Colonic mucosa (tissue), 4 donors: ENCODE measurements at regions not wholly inside any gene's neighbourhood (a gene's known extent, or its start where the extent isn't known, plus 50 kb on each side); places are given as distances from the start of the nearest gene placed in this dataset.

Experiments used
- DNase-seq: peaks from one replicate; pipeline ENCODE4 v3.0.0-alpha.2; 2020
- H3K27ac ChIP-seq: fragments of 200-600 bp; one replicate; pipeline ENCODE4 v1.8.0; 2021
- H3K27me3 ChIP-seq: fragments of 200-600 bp; one replicate; pipeline ENCODE4 v1.8.0; 2021
- H3K36me3 ChIP-seq: fragments of 200-600 bp; one replicate; pipeline ENCODE4 v1.8.0; 2021
- H3K4me1 ChIP-seq: fragments of 200-600 bp; one replicate; pipeline ENCODE4 v1.8.0; 2021; ENCODE audit warnings: mild to moderate bottlenecking
- H3K4me3 ChIP-seq: fragments of 200-600 bp; one replicate; pipeline ENCODE4 v1.8.0; 2021
- H3K9ac ChIP-seq, 2 donors: one replicate each; pipeline ENCODE4 v1.7.0; 2013; ENCODE audit warnings: control low read depth in 2 of 2, low read depth in 2 of 2, low read length in 2 of 2
- H3K9me3 ChIP-seq: fragments of 200-600 bp; one replicate; pipeline ENCODE4 v1.8.0; 2021
- intact Hi-C: fragments of 100-400 bp; cut with DNase I; formaldehyde crosslinking; loops from one replicate; pipeline ENCODE4 v1.14.1; 2022
- TF ChIP-seq, protein P1 (sequence below): fragments of 200-600 bp; IDR thresholded peaks from one replicate; pipeline ENCODE4 v1.8.0; 2022; ENCODE audit warnings: antibody characterized with exemption, mild to moderate bottlenecking
- donor health status: healthy.
- donor health status: DM: no; HTN: no; CAD: no.
- donor health status: DM: no; HTN: no; CAD: no.

DNA sequence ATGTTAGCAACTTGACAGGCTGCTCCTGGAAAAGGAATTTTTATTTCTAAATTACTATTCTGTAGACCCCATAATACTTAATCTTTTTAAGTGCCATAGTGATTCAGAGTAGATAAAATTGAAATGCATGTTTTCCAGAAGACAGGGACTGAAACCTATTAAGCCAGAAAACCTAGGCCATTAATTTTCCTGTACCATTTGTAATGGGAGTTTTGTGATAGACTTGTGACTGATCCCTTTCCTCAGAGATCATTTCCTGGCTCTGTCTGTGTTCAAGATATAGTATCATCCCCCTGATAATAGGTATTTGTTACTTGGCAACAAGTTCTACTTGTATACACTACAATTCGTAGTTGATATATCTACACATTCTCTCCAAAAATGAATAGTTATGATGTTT lies 1609.8 kb downstream of the AMY1C start:
- TF ChIP-seq, protein P1, sequence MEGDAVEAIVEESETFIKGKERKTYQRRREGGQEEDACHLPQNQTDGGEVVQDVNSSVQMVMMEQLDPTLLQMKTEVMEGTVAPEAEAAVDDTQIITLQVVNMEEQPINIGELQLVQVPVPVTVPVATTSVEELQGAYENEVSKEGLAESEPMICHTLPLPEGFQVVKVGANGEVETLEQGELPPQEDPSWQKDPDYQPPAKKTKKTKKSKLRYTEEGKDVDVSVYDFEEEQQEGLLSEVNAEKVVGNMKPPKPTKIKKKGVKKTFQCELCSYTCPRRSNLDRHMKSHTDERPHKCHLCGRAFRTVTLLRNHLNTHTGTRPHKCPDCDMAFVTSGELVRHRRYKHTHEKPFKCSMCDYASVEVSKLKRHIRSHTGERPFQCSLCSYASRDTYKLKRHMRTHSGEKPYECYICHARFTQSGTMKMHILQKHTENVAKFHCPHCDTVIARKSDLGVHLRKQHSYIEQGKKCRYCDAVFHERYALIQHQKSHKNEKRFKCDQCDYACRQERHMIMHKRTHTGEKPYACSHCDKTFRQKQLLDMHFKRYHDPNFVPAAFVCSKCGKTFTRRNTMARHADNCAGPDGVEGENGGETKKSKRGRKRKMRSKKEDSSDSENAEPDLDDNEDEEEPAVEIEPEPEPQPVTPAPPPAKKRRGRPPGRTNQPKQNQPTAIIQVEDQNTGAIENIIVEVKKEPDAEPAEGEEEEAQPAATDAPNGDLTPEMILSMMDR, result no peak
- H3K9me3 ChIP-seq, result no peaks in the 10 kb centered on the region
- no peak overlapping the region for H3K27ac ChIP-seq
- H3K9ac ChIP-seq, result no peak overlapping the region
- no peak for DNase-seq
- no peaks in the 10 kb centered on the region for H3K27me3 ChIP-seq
- no peaks in the 10 kb centered on the region for H3K36me3 ChIP-seq
- intact Hi-C loops, result no loop called here
- H3K4me3 ChIP-seq, result no peak overlapping the region
- no peaks in the 10 kb centered on the region for H3K4me1 ChIP-seq

DNA sequence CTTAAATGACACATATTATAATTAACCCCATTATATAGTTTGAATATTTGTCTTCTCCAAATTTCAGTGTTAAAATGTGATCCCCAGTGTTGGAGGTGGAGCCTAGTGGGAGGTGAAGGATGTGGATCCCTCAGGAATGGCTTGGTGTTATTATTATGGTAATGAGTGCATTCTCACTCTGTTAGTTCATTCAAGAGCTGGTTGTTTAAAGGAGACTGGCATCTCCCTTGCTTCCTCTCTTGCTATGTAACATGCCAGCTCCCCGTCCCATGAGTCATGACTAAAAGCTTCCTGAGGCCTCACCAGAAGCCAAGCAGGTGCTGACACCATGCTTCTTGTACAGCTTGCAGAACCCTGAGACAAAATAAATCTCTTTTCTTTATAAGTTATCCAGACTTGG lies 1612.7 kb downstream of the AMY1C start:
- Histone ChIP-seq H3K4me1 (no peaks in the 10 kb centered on the region), H3K9me3 (no peaks in the 10 kb centered on the region), H3K36me3 (no peaks in the 10 kb centered on the region), H3K4me3 (no peak overlapping the region), H3K27ac (no peak overlapping the region), H3K9ac (no peak overlapping the region), H3K27me3 (no peaks in the 10 kb centered on the region)
- no peak for DNase-seq
- TF ChIP-seq, protein P1, result no peak
- intact Hi-C loops, result no loop called here

DNA sequence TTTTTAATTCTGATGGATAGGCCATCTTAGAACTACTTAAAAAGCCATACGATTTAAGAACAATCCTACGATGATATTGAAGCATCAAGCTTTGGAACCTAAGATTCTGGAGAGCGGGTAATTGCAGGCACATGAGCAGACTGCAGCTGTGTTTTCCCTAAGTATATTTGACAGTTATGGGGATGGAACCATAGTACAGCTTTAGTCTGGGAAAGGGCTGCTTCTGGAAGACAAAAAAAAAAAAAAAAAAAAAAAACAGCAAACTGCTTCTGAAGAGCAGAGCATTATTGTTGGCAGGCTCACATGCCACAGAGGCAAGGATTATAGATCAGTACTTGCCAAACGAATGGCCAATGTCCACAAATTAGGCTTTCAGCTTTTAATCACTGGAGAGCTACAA lies 1618.7 kb downstream of the AMY1C start:
- intact Hi-C loops, result no loop called here
- H3K27ac ChIP-seq, result no peak overlapping the region
- no peak for DNase-seq
- no peaks in the 10 kb centered on the region for H3K9me3 ChIP-seq
- H3K27me3 ChIP-seq, result no peaks in the 10 kb centered on the region
- TF ChIP-seq, protein P1, result no peak
- H3K4me1 ChIP-seq, result no peaks in the 10 kb centered on the region
- no peak overlapping the region for H3K9ac ChIP-seq
- no peaks in the 10 kb centered on the region for H3K36me3 ChIP-seq
- H3K4me3 ChIP-seq, result no peak overlapping the region

DNA sequence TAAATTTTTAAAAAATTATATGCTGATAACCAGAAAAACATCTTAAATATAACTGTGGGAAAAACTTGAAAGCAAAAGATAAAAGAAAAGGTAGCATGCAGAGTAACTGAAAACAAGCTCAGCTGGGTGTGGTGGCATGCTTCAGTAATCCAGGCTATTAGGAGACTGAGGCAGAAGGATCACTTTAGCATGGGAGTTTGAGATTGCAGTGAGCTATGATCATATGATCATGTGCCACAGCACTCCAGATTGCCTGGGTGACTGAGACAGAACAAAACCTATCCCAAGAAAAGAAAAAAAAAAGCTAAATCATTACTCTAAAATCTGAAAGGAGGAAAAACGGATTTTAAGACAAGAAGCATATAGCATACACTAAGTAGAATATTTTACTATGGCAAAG lies 1624.0 kb downstream of the AMY1C start:
- Histone ChIP-seq H3K4me1 (no peaks in the 10 kb centered on the region), H3K27ac (no peak overlapping the region), H3K27me3 (no peaks in the 10 kb centered on the region), H3K9me3 (no peaks in the 10 kb centered on the region), H3K4me3 (no peak overlapping the region), H3K36me3 (no peaks in the 10 kb centered on the region), H3K9ac (no peak overlapping the region)
- intact Hi-C loops, result no loop called here
- DNase-seq, result no peak
- TF ChIP-seq, protein P1, result no peak

DNA sequence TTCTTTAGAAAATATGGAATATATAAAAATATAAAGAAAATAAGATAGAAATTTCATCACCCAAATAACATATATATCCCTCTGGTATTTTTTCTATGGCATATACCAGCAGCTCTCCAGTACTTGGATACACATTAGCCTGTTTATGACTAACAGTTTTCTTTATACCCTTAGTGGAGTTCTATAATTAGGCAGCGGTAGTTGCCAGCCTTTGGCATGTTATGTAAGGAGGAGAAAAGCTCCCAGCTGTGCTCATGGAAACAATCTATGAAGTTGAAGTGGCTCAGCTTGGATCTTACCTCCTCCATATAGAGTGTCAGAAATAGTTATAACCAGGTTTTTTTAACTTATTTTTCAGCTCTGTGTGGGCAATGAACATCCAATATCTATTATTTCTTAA lies 1636.8 kb downstream of the AMY1C start:
- H3K4me1 ChIP-seq, result no peaks in the 10 kb centered on the region
- no peaks in the 10 kb centered on the region for H3K9me3 ChIP-seq
- no peak overlapping the region for H3K9ac ChIP-seq
- no peaks in the 10 kb centered on the region for H3K27me3 ChIP-seq
- H3K27ac ChIP-seq, result no peak overlapping the region
- no peak for DNase-seq
- H3K36me3 ChIP-seq, result no peaks in the 10 kb centered on the region
- H3K4me3 ChIP-seq, result no peak overlapping the region
- intact Hi-C loops, result no loop called here
- TF ChIP-seq, protein P1, result no peak

DNA sequence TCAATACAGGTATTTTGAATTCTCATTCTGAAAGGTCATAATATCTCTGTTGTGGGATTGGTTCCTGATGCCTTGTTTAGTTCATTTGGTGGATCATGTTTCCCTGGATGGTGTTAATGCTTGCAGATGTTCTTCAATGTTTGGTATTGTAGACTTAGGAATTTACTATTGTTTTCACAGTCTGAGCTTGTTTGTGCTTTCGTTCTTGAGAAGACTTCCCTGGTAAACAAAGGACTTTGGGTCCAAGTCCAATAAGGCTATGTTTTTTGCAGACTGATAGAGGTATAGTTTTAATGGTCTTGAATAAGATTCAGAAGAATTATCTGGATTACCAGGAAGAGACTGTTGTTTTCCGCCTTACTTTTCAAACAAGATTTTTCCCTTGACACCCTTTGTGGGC lies 1646.3 kb downstream of the AMY1C start:
- intact Hi-C loops, result no loop called here
- Histone ChIP-seq H3K27me3 (no peaks in the 10 kb centered on the region), H3K4me1 (no peaks in the 10 kb centered on the region), H3K27ac (no peak overlapping the region), H3K9me3 (no peaks in the 10 kb centered on the region), H3K9ac (no peak overlapping the region), H3K36me3 (no peaks in the 10 kb centered on the region), H3K4me3 (no peak overlapping the region)
- no peak for DNase-seq
- TF ChIP-seq, protein P1, result no peak
